Thyroid gland (tissue), 4 donors: ENCODE measurements at regions not wholly inside any gene's neighbourhood (a gene's known extent, or its start where the extent isn't known, plus 50 kb on each side); places are given as distances from the start of the nearest gene placed in this dataset.

Source experiments
- DNase-seq, 2 donors: peaks; one replicate each; pipeline ENCODE4 v3.0.0-alpha.2; 2019
- H3K27ac ChIP-seq, 3 donors: fragments of 200-600 bp; sonication (generic); 1 replicate in 2 of 3; 2 replicates in 1 of 3; pipeline ENCODE4 v1.5.1; 2016 to 2019; ENCODE audit warnings: mild to moderate bottlenecking in 1 of 3, moderate library complexity in 1 of 3
- H3K27me3 ChIP-seq: fragments of 200-600 bp; sonication (generic); one replicate; pipeline ENCODE4 v1.5.1; 2019
- H3K36me3 ChIP-seq, 2 donors: fragments of 200-600 bp; sonication (generic); one replicate each; pipeline ENCODE4 v1.5.1; 2016 to 2019
- H3K4me1 ChIP-seq, 2 donors: fragments of 200-600 bp; sonication (generic); one replicate each; pipeline ENCODE4 v1.5.1; 2017 to 2019
- H3K4me3 ChIP-seq, 3 donors: fragments of 200-600 bp; sonication (generic); replicated peaks in 1 of 3; 1 replicate in 2 of 3; 2 replicates in 1 of 3; pipeline ENCODE4 v1.5.1; 2016; ENCODE audit warnings: mild to moderate bottlenecking in 1 of 3
- H3K9me3 ChIP-seq: fragments of 200-600 bp; sonication (generic); one replicate; pipeline ENCODE4 v1.5.1; 2017
- CTCF ChIP-seq, 6 experiments: fragments of 200-600 bp in 3 of 6; fragments of 450-650 bp in 3 of 6; sonication (generic) in 3 of 6; IDR thresholded peaks; one replicate each; pipeline ENCODE4 v1.5.1; 2016 to 2019; ENCODE audit warnings: antibody characterized with exemption in 6 of 6, mild to moderate bottlenecking in 2 of 6, inconsistent platforms in 1 of 6, moderate library complexity in 1 of 6
- POLR2A ChIP-seq, 2 donors: fragments of 450-650 bp; IDR thresholded peaks; one replicate each; pipeline ENCODE4 v1.6.1; 2017; ENCODE audit warnings: antibody characterized with exemption in 2 of 2, mild to moderate bottlenecking in 2 of 2, moderate library complexity in 1 of 2
- whole genome bisulfite sequencing, 2 donors: methylation state at CpG; one replicate each; pipeline ENCODE4 v1.1.5; 2017; 5-methylcytosine and 5-hydroxymethylcytosine counted together
- intact Hi-C: fragments of 100-400 bp; cut with DNase I; formaldehyde crosslinking; loops from one replicate; pipeline ENCODE4 v1.15.1; 2023

GRCh38 chr4:24730256-24731001, 64.9 kb upstream of the SOD3 start:
- no peaks in the 10 kb centered on the region for H3K27me3 ChIP-seq
- no peaks in the 10 kb centered on the region for H3K9me3 ChIP-seq
- 60 to 61% methylated on average over 14 to 16 of the region's 16 CpGs for WGBS, 2 donors
- no peaks in the 10 kb centered on the region for H3K36me3 ChIP-seq
- no peak for TF ChIP-seq POLR2A (IDR thresholded peaks at IDR 0.05)
- no peak for TF ChIP-seq CTCF (IDR thresholded peaks at IDR 0.05)
- H3K27ac ChIP-seq, result no peak overlapping the region
- intact Hi-C loops, result no loop called here
- H3K4me1 ChIP-seq, result no peaks in the 10 kb centered on the region
- DNase-seq, result peak; percentile 58 to 62
- H3K4me3 ChIP-seq, result no peak overlapping the region

DNA sequence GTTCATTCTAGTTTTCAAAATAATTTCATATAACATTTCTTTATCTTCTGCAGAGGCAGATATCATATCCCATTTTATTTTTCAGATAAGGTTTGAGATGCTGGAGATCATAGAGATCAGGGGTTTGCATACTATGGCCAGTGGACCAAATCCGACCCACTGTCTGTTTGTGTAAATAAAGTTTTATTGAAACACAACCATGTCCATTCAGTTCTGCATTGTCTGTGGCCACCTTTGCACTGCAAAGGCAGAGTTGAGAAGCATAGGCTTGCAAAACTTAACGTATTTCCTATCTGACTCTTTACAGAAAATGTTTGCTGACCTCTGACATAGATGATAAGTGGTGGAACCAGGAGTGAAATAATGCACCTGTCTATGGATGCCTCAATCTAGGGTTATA, 63.9 kb upstream of the SOD3 start:
- H3K36me3 ChIP-seq, result no peaks in the 10 kb centered on the region
- no peak overlapping the region for H3K27ac ChIP-seq
- WGBS, 2 donors, result 88 to 90% methylated on average over 2 of the region's 2 CpGs
- intact Hi-C loops, result no loop called here
- no peak overlapping the region for H3K4me3 ChIP-seq
- DNase-seq, result no peak
- H3K4me1 ChIP-seq, result no peaks in the 10 kb centered on the region
- no peaks in the 10 kb centered on the region for H3K27me3 ChIP-seq
- no peaks in the 10 kb centered on the region for H3K9me3 ChIP-seq
- TF ChIP-seq POLR2A (IDR thresholded peaks at IDR 0.05), result no peak
- no peak for TF ChIP-seq CTCF (IDR thresholded peaks at IDR 0.05)

- no peaks in the 10 kb centered on the region for H3K9me3 ChIP-seq
- no peaks in the 10 kb centered on the region for H3K27me3 ChIP-seq
- WGBS, 2 donors, result 68 to 71% methylated on average over 1 of the region's 1 CpG
- TF ChIP-seq POLR2A (IDR thresholded peaks at IDR 0.05) (no peak), CTCF (IDR thresholded peaks at IDR 0.05) (no peak)
- no peak overlapping the region for H3K4me3 ChIP-seq
- H3K27ac ChIP-seq, result no peak overlapping the region
- H3K4me1 ChIP-seq, result no peaks in the 10 kb centered on the region
- no peaks in the 10 kb centered on the region for H3K36me3 ChIP-seq
- DNase-seq, result no peak
- intact Hi-C loops, result no loop called here
Observed at GRCh38 chr4:24734511-24734910, 60.9 kb upstream of the SOD3 start.

GRCh38 chr4:24736066-24736465, 59.3 kb upstream of the SOD3 start:
- no peaks in the 10 kb centered on the region for H3K9me3 ChIP-seq
- H3K4me1 ChIP-seq, result no peaks in the 10 kb centered on the region
- no peaks in the 10 kb centered on the region for H3K36me3 ChIP-seq
- TF ChIP-seq POLR2A (IDR thresholded peaks at IDR 0.05), result no peak
- peak in 3 of 6 experiments; percentile 23 to 37 (median 34) for TF ChIP-seq CTCF (IDR thresholded peaks at IDR 0.05)
- 54 to 60% methylated on average over 5 of the region's 5 CpGs for whole genome bisulfite sequencing, 2 donors
- intact Hi-C loops, result no loop called here
- H3K27me3 ChIP-seq, result no peaks in the 10 kb centered on the region
- no peak overlapping the region for H3K4me3 ChIP-seq
- peak; percentile 7 to 24 for DNase-seq
- H3K27ac ChIP-seq, result no peak overlapping the region

DNA sequence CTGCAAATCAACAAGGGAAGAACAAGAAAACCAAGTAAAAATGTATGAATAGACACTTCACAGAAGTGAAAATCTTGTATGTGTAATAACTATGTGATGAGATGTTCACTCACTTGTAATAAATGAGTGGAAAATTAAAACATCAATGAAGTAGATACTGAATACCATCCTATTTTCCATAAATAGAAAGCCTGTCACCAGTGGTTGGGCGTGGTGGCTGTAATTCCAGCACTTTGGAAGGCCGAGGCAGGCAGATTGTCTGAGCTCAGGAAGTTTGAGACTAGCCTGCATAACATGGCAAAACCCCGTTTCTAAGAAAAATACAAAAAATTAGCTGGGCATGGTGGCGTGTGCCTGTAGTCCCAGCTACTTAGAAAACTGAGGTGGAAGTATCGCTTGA, 53.5 kb upstream of the SOD3 start:
- TF ChIP-seq POLR2A (IDR thresholded peaks at IDR 0.05) (no peak), CTCF (IDR thresholded peaks at IDR 0.05) (no peak)
- Histone ChIP-seq H3K36me3 (no peaks in the 10 kb centered on the region), H3K4me3 (no peak overlapping the region), H3K27ac (no peak overlapping the region), H3K27me3 (no peaks in the 10 kb centered on the region), H3K4me1 (no peaks in the 10 kb centered on the region), H3K9me3 (no peaks in the 10 kb centered on the region)
- DNase-seq, result no peak
- 79 to 81% methylated on average over 5 of the region's 5 CpGs for WGBS, 2 donors
- intact Hi-C loops, result no loop called here
